WTC11 (cell line): ENCODE measurements at regions not wholly inside any gene's neighbourhood (a gene's known extent, or its start where the extent isn't known, plus 50 kb on each side); places are given as distances from the start of the nearest gene placed in this dataset.

Source experiments
- CTCF ChIP-seq: fragments of 200-600 bp; IDR thresholded peaks from 2 replicates; pipeline ENCODE4 v1.8.0; 2022; ENCODE audit warnings: antibody characterized with exemption
- E2F1 ChIP-seq: sonication (generic); formaldehyde crosslinking; IDR thresholded peaks from 2 replicates; pipeline ENCODE4 v1.8.0; 2022; ENCODE audit warnings: mild to moderate bottlenecking, missing genetic modification reagents
- FOXP1 ChIP-seq: sonication (generic); formaldehyde crosslinking; IDR thresholded peaks from 2 replicates; pipeline ENCODE4 v1.8.0; 2022; ENCODE audit warnings: missing genetic modification reagents, mild to moderate bottlenecking, moderate library complexity, borderline replicate concordance
- ZBTB21 ChIP-seq: sonication (generic); formaldehyde crosslinking; IDR thresholded peaks from 2 replicates; pipeline ENCODE4 v1.8.1; 2023; ENCODE audit warnings: mild to moderate bottlenecking, missing genetic modification reagents, borderline replicate concordance

GRCh38 chr14:105793836-105794235 is 267.5 kb downstream of the TMEM121 start:
- TF ChIP-seq E2F1 (CRISPR knock-in tag) (no peak), FOXP1 (CRISPR knock-in tag) (no peak), CTCF (no peak), ZBTB21 (CRISPR knock-in tag) (no peak)
